LNCAP (cell line): ENCODE measurements at regions not wholly inside any gene's neighbourhood (a gene's known extent, or its start where the extent isn't known, plus 50 kb on each side); places are given as distances from the start of the nearest gene placed in this dataset.

Source experiments
- TF ChIP-seq, protein P1 (sequence below): fragments of 450-650 bp; IDR thresholded peaks from 2 replicates; pipeline ENCODE4 v1.5.1; 2017; ENCODE audit warnings: mild to moderate bottlenecking

DNA sequence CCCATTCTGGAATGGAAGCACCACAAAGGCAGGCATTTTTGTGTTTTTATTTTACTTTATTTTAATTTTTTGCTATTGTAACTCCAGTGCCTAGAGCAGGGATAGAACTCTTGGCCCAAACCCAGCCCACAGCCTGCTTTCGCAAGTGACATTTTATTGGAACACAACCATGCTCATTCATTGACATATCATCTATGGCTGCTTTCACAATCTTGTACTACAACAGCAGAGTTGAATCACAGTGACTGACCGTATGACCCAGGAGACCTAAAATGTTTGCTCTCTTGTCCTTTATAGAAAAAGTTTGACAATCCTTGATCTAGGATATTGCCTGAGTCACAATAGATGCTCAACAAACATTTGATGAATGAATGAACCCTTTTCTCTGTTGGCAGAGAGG is 83.9 kb upstream of the ATP1A1 start:
- TF ChIP-seq, protein P1, sequence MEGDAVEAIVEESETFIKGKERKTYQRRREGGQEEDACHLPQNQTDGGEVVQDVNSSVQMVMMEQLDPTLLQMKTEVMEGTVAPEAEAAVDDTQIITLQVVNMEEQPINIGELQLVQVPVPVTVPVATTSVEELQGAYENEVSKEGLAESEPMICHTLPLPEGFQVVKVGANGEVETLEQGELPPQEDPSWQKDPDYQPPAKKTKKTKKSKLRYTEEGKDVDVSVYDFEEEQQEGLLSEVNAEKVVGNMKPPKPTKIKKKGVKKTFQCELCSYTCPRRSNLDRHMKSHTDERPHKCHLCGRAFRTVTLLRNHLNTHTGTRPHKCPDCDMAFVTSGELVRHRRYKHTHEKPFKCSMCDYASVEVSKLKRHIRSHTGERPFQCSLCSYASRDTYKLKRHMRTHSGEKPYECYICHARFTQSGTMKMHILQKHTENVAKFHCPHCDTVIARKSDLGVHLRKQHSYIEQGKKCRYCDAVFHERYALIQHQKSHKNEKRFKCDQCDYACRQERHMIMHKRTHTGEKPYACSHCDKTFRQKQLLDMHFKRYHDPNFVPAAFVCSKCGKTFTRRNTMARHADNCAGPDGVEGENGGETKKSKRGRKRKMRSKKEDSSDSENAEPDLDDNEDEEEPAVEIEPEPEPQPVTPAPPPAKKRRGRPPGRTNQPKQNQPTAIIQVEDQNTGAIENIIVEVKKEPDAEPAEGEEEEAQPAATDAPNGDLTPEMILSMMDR, result no peak

DNA sequence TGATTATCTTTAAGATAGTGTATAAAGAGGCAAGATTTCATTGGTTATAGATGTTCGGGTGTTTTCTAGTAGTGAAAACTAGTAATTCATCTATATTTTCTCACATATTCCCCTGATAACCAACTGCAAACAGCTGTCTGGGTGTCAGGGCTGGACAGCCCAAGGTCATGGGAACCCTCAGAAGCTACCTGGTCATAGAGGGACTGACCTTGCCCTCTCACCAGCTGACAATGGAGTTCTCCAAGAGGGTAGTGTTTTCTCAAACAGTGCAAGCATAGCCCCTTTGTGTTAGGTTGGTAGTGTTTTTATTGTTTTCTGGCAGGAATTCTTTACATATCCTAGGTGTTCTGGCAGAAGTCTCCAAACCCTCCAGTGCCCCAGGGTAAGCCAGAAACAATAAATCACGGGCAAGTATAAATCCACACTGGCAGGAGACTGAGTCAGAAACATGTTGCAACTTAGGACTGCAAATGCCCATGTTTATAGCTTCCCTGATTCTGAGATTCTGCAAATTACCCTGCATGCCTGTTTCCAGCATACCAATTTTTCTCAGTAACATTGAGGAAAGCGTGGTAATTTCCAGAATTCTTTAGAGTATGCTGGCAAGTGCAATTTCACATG is 82.8 kb upstream of the ATP1A1 start:
- TF ChIP-seq, protein P1, result no peak

DNA sequence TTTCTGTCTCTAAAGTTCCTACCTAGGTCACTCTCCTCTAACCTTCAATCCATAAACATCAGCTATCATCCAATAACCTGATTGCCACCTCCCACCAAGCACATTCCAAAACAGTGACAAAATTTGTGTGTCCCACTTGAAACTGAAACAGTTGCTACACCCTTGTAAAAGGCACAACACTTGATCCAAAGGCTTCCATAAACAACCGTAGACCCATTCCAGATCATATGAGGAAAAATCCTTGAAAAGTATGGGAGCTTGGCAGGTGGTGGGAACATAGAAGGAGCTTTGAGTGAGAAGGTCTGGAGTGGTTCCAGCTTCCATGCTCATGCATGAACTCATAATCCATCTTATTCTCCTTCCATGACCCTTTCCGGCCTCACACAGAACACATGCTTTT is 82.0 kb upstream of the ATP1A1 start:
- TF ChIP-seq, protein P1, result no peak

DNA sequence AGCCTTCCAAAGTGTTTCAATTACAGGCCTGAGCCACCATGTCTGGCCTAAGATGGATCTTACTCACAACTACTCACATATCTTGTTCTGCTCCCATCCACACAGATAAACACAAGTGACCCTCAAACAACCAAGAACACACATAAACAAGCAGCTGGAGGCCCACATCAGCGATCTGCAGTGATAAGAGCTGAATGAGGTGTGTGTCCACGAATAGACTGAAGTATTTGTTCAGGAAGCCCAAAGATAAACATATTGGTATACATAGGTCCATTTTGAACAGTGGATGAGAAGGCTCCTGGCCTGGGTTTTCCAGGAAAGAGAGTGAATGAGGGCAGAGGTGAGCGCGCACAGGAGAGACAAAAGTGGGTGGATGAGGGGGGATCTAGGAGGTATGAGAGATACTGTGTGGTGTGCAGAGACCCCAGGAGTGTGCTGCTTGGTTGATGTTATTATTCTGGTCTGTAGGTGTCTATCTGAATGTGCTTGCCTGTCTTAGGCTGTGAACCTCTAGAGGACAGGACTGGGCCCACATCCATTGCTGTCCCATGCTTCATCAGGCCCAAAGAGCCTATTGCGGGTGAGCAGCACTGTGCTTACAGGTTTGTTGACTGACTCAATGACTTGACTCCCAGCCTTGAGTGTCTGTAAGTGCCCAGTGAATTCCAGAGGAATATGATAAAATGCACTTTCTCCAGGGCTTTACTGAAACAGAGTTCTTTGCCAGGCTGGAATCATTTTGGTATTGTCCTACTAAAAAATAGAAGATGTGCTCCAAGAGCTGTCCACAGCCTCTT is 79.9 kb upstream of the ATP1A1 start:
- TF ChIP-seq, protein P1, result no peak

DNA sequence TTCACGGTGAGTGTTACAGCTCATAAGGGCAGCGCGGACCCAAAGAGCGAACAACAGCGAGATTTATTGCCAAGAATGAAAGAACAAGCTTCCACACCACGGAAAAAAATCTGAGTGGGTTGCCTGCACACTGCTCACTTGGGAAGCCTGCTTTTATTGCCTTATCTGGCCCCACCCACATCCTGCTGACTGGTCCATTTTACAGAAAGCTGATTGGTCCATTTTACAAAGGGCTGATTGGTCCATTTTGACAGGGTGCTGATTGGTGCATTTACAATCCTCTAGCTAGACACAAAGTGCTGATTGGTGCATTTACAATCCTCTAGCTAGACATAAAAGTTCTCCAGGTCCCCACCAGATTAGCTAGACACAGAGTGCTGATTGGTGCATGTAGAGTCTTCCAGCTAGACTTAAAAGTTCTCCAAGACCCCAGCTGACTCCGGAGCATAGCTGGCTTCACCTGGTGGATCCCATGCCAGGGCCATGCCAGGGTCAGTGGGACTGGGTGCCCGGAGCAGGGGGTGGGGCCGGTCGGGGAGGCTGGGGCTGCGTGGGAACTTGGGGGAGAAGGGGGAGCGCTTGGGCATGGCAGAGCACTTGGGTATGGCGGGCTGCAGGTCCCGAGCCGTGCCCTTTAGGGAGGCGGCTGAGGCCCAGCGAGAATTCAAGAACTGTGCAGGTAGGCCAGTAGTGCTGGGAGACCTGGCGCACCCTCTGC is 75.4 kb upstream of the ATP1A1 start:
- TF ChIP-seq, protein P1, result no peak

DNA sequence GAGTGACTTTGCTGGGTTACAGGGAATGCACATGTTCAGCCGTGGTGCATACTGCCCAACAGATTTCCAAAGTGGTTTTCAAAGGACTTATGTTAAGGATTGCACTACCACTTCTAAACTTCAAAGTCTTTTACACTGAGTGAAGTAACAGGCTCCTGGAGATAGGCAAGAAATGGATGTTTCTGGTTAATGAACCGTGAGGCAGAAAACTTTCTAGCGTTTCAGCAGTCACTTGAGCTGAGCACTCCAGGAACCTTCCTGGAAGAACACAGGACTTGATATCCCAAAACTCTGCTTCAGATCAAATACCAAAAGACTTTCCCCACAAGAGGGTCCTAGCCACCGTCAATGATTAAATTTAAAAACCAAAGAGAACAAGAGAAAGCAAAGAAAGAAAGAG is 74.3 kb upstream of the ATP1A1 start:
- TF ChIP-seq, protein P1, result no peak

DNA sequence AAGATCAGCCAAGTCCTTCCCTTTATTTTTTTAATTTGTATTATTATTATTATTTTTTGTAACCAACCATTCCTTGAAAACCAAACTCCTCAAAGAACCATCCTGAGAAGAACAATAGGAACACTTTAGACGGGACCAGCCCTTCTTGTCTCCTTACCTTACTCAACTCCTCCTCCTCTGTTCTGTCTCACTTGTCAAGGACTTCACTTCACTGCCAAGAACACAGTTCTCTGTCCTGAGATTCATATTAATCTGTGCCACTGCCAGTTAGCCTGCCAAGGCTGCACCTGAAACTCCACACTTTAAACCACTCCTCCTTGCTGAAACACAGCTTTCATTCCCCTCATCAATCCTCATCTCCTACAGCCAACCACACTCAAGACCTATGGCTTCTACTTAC is 73.8 kb upstream of the ATP1A1 start:
- TF ChIP-seq, protein P1, result no peak
